NOMO-1 treated with dmso at 0.1 percent for 144 hours (cell line): ENCODE measurements at regions not wholly inside any gene's neighbourhood (a gene's known extent, or its start where the extent isn't known, plus 50 kb on each side); places are given as distances from the start of the nearest gene placed in this dataset.
"Not testable (repeated sequence)": the region's sequence is repeated elsewhere in the genome, so short reads cannot be mapped to it uniquely, and the experiment has no call there.

Source experiments
- DNase-seq: peaks from one replicate; lab custom pipeline; 2025; ENCODE audit not compliant: unreplicated experiment; lab: John Stamatoyannopoulos, UW

GRCh38 chr4:166153548-166153947 is 280.5 kb downstream of the TLL1 start:
- DNase-seq = no peak

- DNase-seq = no peak
Measured at GRCh38 chr4:166162327-166162726, 289.3 kb downstream of the TLL1 start.

GRCh38 chr4:166165829-166166420 is 292.9 kb downstream of the TLL1 start:
- DNase-seq = peak; percentile 16

- DNase-seq = no peak
Measured at GRCh38 chr4:166169111-166169510, 296.1 kb downstream of the TLL1 start.

GRCh38 chr4:166172619-166173018 is 299.6 kb downstream of the TLL1 start:
- no peak for DNase-seq

- no peak for DNase-seq
Measured at GRCh38 chr4:166174717-166175490, 301.9 kb downstream of the TLL1 start.

- no peak for DNase-seq
Measured at GRCh38 chr4:166182145-166182544, 309.1 kb downstream of the TLL1 start.

- no peak for DNase-seq
Measured at GRCh38 chr4:166195101-166195500, 322.1 kb downstream of the TLL1 start.

GRCh38 chr4:166197166-166197565 is 324.1 kb downstream of the TLL1 start:
- no peak for DNase-seq

GRCh38 chr4:166198041-166198440 is 325.0 kb downstream of the TLL1 start:
- DNase-seq = no peak

GRCh38 chr4:166198516-166199310 is 325.7 kb downstream of the TLL1 start:
- no peak for DNase-seq

- no peak for DNase-seq
Measured at GRCh38 chr4:166202991-166203390, 330.0 kb downstream of the TLL1 start.

- not testable (repeated sequence) for DNase-seq
Measured at GRCh38 chr4:166212326-166212725, 339.3 kb downstream of the TLL1 start.

GRCh38 chr4:166222271-166222670 is 349.2 kb downstream of the TLL1 start:
- no peak for DNase-seq

- DNase-seq = no peak
Measured at GRCh38 chr4:166228112-166228511, 355.1 kb downstream of the TLL1 start.

- no peak for DNase-seq
Measured at GRCh38 chr4:166229799-166230198, 356.8 kb downstream of the TLL1 start.

- DNase-seq = no peak
Measured at GRCh38 chr4:166230841-166231240, 357.8 kb downstream of the TLL1 start.

GRCh38 chr4:166239354-166239753 is 366.3 kb downstream of the TLL1 start:
- DNase-seq = no peak

- DNase-seq = no peak
Measured at GRCh38 chr4:166252487-166253402, 379.7 kb downstream of the TLL1 start.

- no peak for DNase-seq
Measured at GRCh38 chr4:166257276-166257675, 384.2 kb downstream of the TLL1 start.

GRCh38 chr4:166257891-166258290 is 384.9 kb downstream of the TLL1 start:
- DNase-seq = no peak
